ENCODE measurements at regions not wholly inside any gene's neighbourhood (a gene's known extent, or its start where the extent isn't known, plus 50 kb on each side); places are given as distances from the start of the nearest gene placed in this dataset.

- H3K9me3 ChIP-seq = no peaks in the 10 kb centered on the region
- H3K4me3 ChIP-seq = no peak overlapping the region
- TF ChIP-seq CTCF (IDR thresholded peaks at IDR 0.05) (no peak), POLR2A (IDR thresholded peaks at IDR 0.05) (no peak)
- H3K27ac ChIP-seq = peak overlapping the region in 1 of 4 donors; percentile 44
- WGBS, 2 donors = 33 to 46% methylated on average over 8 of the region's 8 CpGs
- H3K27me3 ChIP-seq = no peaks in the 10 kb centered on the region
- peak in 1 of 2 donors; percentile 14 for ATAC-seq (ENCODE audit: low FRiP score in 2 of 2)
- H3K4me1 ChIP-seq = no peaks in the 10 kb centered on the region
- no peak for DNase-seq
- H3K36me3 ChIP-seq = no peaks in the 10 kb centered on the region
Observed at GRCh38 chr1:157274698-157275534, 136.7 kb upstream of the ETV3 start.

GRCh38 chr1:157272729-157273524, 134.7 kb upstream of the ETV3 start:
- H3K9me3 ChIP-seq = no peaks in the 10 kb centered on the region
- no peak for ATAC-seq (ENCODE audit: low FRiP score in 2 of 2)
- no peak overlapping the region for H3K4me3 ChIP-seq
- no peak for DNase-seq
- no peaks in the 10 kb centered on the region for H3K4me1 ChIP-seq
- no peak overlapping the region for H3K27ac ChIP-seq
- TF ChIP-seq CTCF (IDR thresholded peaks at IDR 0.05) (no peak), POLR2AphosphoS5 (IDR thresholded peaks at IDR 0.05) (no peak), EP300 (IDR thresholded peaks at IDR 0.05) (no peak), POLR2A (IDR thresholded peaks at IDR 0.05) (no peak)
- WGBS, 2 donors = 82 to 85% methylated on average over 6 of the region's 6 CpGs
- no peaks in the 10 kb centered on the region for H3K27me3 ChIP-seq
- no peaks in the 10 kb centered on the region for H3K36me3 ChIP-seq

DNA sequence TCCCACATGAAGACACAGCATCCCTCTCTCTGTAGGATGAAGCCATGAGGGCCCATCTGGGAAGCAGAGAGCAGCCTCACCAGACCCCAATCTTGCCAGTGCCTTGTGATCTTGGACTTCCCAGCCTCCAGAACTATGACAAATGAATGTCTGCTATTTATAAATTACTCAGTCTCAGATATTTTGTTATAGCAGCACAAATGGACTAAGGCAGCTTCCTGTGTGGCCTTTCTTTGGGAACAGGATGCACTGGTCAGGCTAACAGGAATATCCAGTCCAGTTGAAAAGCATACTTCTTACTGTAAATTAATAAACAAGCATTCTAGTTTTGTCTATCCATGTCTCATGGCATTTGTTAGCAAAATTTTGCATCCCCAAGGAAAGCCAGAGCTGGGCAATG, 134.1 kb upstream of the ETV3 start:
- H3K4me1 ChIP-seq = no peaks in the 10 kb centered on the region
- DNase-seq (no peak), ATAC-seq (ENCODE audit: low FRiP score in 2 of 2) (no peak)
- no peaks in the 10 kb centered on the region for H3K27me3 ChIP-seq
- H3K4me3 ChIP-seq = no peak overlapping the region
- H3K27ac ChIP-seq = no peak overlapping the region
- H3K36me3 ChIP-seq = no peaks in the 10 kb centered on the region
- TF ChIP-seq POLR2A (IDR thresholded peaks at IDR 0.05) = no peak
- no peak for TF ChIP-seq EP300 (IDR thresholded peaks at IDR 0.05)
- no peak for TF ChIP-seq CTCF (IDR thresholded peaks at IDR 0.05)
- TF ChIP-seq POLR2AphosphoS5 (IDR thresholded peaks at IDR 0.05) = no peak
- no peaks in the 10 kb centered on the region for H3K9me3 ChIP-seq

GRCh38 chr1:157270705-157271274, 132.6 kb upstream of the ETV3 start:
- ATAC-seq (ENCODE audit: low FRiP score in 2 of 2) = no peak

More at GRCh38 chr1:157270705-157271274, 132.6 kb upstream of the ETV3 start:
- Histone ChIP-seq H3K27ac (no peak overlapping the region), H3K4me1 (no peaks in the 10 kb centered on the region), H3K9me3 (no peaks in the 10 kb centered on the region), H3K27me3 (no peaks in the 10 kb centered on the region), H3K36me3 (no peaks in the 10 kb centered on the region), H3K4me3 (no peak overlapping the region)
- DNase-seq = peak in 1 of 2 donors; percentile 8
- TF ChIP-seq POLR2A (IDR thresholded peaks at IDR 0.05) (no peak), POLR2AphosphoS5 (IDR thresholded peaks at IDR 0.05) (no peak), CTCF (IDR thresholded peaks at IDR 0.05) (no peak), EP300 (IDR thresholded peaks at IDR 0.05) (no peak)
- 70 to 73% methylated on average over 4 of the region's 4 CpGs for WGBS, 2 donors

All from upper lobe of left lung (tissue), 6 donors.